ENCODE measurements at regions not wholly inside any gene's neighbourhood (a gene's known extent, or its start where the extent isn't known, plus 50 kb on each side); places are given as distances from the start of the nearest gene placed in this dataset.

DNA sequence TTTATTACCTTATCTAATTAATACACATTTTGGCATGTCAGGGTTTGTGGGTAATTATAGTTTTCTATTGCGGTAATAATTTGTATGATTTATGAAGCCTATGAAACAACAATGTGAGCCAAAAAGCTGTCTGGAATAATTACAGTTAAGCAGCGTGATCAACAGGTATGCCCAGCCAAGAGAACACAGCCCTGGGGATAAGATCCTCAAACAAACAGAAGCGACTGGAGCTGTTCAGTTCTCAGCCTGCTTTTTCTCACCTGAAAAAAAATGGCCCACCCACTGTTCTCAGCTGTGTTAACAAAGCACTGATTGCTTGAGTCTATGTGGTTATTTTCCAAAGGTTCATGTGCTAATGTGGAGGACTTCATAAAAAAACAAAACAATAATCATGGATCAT lies 855.8 kb downstream of the GATA3 start:
- intact Hi-C loops (cut with DNase I): no loop called here
- no peak for ATAC-seq
- no peaks in the 10 kb centered on the region for H3K4me1 ChIP-seq (ENCODE audit: control insufficient read depth, insufficient read depth, low read length)
- no peak for DNase-seq
- no peak overlapping the region for H3K4me3 ChIP-seq (ENCODE audit: low read length)
- H3K9me3 ChIP-seq (ENCODE audit: control insufficient read depth, low read length): no peaks in the 10 kb centered on the region
- H3K27me3 ChIP-seq (ENCODE audit: control insufficient read depth, insufficient read depth): no peaks in the 10 kb centered on the region
- no peak overlapping the region for H3K27ac ChIP-seq (ENCODE audit: low read length)
- 75% methylated on average over 3 of the region's 3 CpGs for WGBS

DNA sequence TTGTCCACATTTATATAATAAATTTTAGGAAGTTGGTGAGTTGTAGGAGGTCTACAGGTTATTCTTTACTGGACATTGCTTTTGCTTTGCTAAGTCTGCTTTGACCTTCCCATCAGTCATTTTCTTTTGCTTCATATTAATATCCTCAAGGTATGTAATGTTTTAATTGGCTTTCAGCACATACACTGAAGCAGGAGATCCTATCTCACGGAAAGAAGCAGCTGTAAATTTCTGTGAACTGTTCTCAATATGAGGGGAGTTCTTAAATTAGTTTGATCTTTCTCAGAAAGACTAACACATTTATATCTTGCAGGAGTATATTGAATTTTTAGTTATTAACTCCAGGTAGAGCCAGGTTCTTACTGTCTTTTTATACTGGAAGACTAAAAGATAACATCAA lies 856.5 kb downstream of the GATA3 start:
- 79% methylated on average over 1 of the region's 1 CpG for WGBS

DNA sequence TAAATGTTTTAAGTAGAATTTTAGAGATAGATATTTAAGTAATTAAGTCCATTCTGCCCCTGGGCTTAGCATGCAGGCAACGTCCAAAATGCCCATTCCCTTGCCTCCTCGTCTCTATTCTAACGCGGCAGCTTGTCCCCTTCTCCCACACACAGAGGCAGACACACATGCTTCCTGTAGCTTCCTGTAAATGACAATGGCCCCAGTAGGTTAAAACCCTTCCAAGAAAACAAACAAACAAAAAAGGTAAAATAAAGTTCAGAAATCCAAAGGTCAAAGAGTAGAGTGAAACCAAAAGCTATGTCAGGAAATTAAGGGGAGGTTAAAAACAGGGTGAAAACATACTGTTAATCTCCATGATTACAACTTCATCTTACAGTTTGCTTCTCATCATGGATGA lies 857.6 kb downstream of the GATA3 start:
- no peak for ATAC-seq
- no peaks in the 10 kb centered on the region for H3K9me3 ChIP-seq (ENCODE audit: control insufficient read depth, low read length)
- no peak overlapping the region for H3K27ac ChIP-seq (ENCODE audit: low read length)
- intact Hi-C loops (cut with DNase I): no loop called here
- 41% methylated on average over 4 of the region's 4 CpGs for WGBS
- H3K4me1 ChIP-seq (ENCODE audit: control insufficient read depth, insufficient read depth, low read length): no peaks in the 10 kb centered on the region
- no peaks in the 10 kb centered on the region for H3K27me3 ChIP-seq (ENCODE audit: control insufficient read depth, insufficient read depth)
- DNase-seq: no peak
- H3K4me3 ChIP-seq (ENCODE audit: low read length): no peak overlapping the region

More for the DNA sequence above, 856.5 kb downstream of the GATA3 start:
- ATAC-seq (no peak), DNase-seq (no peak)
- intact Hi-C loops (cut with DNase I): no loop called here
- Histone ChIP-seq H3K4me1 (ENCODE audit: control insufficient read depth, insufficient read depth, low read length) (no peaks in the 10 kb centered on the region), H3K9me3 (ENCODE audit: control insufficient read depth, low read length) (no peaks in the 10 kb centered on the region), H3K27ac (ENCODE audit: low read length) (no peak overlapping the region), H3K4me3 (ENCODE audit: low read length) (no peak overlapping the region), H3K27me3 (ENCODE audit: control insufficient read depth, insufficient read depth) (no peaks in the 10 kb centered on the region)

DNA sequence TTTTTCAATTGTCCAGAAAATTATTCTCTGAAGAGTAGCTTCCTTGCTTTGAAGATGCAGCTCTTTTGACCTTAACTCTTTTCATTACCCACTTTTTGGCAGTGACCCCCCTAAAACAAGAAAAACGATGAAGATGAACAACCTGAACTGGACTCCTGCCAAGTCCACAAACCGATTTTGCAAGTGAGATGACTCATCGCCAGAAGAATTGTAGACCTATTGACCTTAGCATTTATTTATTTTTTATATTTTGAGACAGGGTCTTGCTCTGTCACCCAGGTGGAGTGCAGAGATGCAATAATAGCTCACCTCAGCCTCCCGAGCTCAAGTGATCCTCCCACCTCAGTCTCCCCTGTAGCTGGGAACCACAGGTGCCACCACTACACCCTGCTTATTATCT lies 859.2 kb downstream of the GATA3 start:
- intact Hi-C loops (cut with DNase I): no loop called here
- H3K9me3 ChIP-seq (ENCODE audit: control insufficient read depth, low read length): no peaks in the 10 kb centered on the region
- H3K27ac ChIP-seq (ENCODE audit: low read length): no peak overlapping the region
- ATAC-seq (no peak), DNase-seq (no peak)
- 60% methylated on average over 4 of the region's 4 CpGs for WGBS
- H3K4me3 ChIP-seq (ENCODE audit: low read length): no peak overlapping the region
- no peaks in the 10 kb centered on the region for H3K4me1 ChIP-seq (ENCODE audit: control insufficient read depth, insufficient read depth, low read length)
- H3K27me3 ChIP-seq (ENCODE audit: control insufficient read depth, insufficient read depth): no peaks in the 10 kb centered on the region

DNA sequence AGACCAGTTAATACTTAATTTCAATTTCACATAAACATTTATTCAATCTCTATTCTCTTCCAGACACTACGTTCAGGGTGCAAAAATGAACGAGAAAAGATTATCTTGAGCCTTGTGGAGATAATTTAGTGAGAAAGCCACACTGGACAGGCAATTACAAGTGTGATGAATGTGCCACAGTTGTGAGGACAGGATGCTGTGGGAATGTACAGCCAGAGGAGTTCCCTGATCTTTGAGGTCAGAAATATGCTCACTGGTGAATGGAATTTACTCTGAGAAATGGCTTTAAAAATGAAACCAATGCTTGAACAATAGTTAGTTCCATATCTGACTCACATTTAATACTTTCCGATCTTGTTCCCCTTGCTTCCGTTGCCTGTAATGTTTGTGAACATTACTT lies 864.8 kb downstream of the GATA3 start:
- no peaks in the 10 kb centered on the region for H3K4me1 ChIP-seq (ENCODE audit: control insufficient read depth, insufficient read depth, low read length)
- H3K27me3 ChIP-seq (ENCODE audit: control insufficient read depth, insufficient read depth): no peaks in the 10 kb centered on the region
- no peaks in the 10 kb centered on the region for H3K9me3 ChIP-seq (ENCODE audit: control insufficient read depth, low read length)
- 53% methylated on average over 4 of the region's 4 CpGs for WGBS
- H3K27ac ChIP-seq (ENCODE audit: low read length): no peak overlapping the region
- DNase-seq (no peak), ATAC-seq (no peak)
- no peak overlapping the region for H3K4me3 ChIP-seq (ENCODE audit: low read length)
- intact Hi-C loops (cut with DNase I): no loop called here

DNA sequence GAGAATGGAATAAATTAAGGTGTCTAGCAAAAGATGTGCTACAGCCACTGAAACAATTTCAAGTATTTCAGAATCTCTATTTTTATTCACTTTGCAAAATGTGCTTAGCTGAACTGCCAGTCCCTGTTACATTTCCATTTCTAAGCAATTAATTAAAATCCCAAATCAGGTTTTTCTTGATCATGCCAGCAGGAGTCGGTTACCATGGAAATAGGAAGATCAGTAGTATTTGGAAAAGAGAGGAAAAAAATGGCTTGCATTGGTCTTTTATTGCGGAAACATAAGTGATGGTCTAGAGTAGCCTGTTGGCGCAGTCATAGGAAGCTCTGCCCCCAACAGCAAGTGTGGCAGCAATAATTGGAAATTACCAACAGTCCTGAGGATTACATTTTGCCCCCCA lies 867.1 kb downstream of the GATA3 start:
- no peak overlapping the region for H3K27ac ChIP-seq (ENCODE audit: low read length)
- H3K4me1 ChIP-seq (ENCODE audit: control insufficient read depth, insufficient read depth, low read length): no peaks in the 10 kb centered on the region
- intact Hi-C loops (cut with DNase I): no loop called here
- ATAC-seq (no peak), DNase-seq (no peak)
- no peak overlapping the region for H3K4me3 ChIP-seq (ENCODE audit: low read length)
- WGBS: 69% methylated on average over 3 of the region's 3 CpGs
- no peaks in the 10 kb centered on the region for H3K27me3 ChIP-seq (ENCODE audit: control insufficient read depth, insufficient read depth)
- H3K9me3 ChIP-seq (ENCODE audit: control insufficient read depth, low read length): no peaks in the 10 kb centered on the region

DNA sequence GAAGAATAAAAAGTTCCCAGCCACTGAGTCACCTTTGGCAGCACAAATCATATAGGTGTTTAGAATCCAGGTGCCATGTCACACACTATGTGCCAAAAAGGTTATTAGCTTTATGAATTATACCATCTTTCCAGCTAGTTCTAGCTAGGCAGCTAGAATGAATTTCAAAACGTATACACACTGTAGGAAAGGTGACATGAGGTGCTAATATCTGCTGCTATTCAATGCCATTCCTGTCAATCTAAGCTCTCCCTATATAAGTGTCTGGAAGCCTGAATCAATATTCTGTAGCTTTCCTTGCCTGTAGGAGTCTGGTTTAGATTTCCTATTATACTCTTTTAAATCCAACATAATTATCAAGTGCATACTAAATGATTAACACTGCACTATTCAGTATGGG lies 868.6 kb downstream of the GATA3 start:
- H3K27me3 ChIP-seq (ENCODE audit: control insufficient read depth, insufficient read depth): no peaks in the 10 kb centered on the region
- ATAC-seq: no peak

DNA sequence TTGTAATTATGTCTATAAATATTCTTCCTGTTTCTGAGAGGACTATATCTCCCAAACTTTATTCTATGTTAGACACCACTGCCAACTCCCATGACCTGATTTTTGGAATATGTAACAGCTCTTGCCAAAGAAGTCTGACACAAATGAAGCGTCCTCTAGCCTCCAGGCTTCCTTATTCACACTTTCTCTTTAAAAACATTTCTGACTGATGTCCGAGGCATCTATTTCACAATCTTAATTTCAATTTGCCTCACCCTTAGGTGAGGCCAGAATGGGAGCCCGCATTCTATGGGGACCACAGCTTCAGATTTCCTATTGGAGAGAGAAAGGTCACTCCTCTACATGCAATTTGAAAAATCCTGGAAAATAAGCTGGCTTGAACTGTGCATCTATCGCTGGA lies 873.2 kb downstream of the GATA3 start:
- no peaks in the 10 kb centered on the region for H3K27me3 ChIP-seq (ENCODE audit: control insufficient read depth, insufficient read depth)
- 47% methylated on average over 4 of the region's 4 CpGs for WGBS
- no peaks in the 10 kb centered on the region for H3K9me3 ChIP-seq (ENCODE audit: control insufficient read depth, low read length)
- intact Hi-C loops (cut with DNase I): no loop called here
- DNase-seq (no peak), ATAC-seq (no peak)
- no peak overlapping the region for H3K4me3 ChIP-seq (ENCODE audit: low read length)
- no peak overlapping the region for H3K27ac ChIP-seq (ENCODE audit: low read length)
- H3K4me1 ChIP-seq (ENCODE audit: control insufficient read depth, insufficient read depth, low read length): no peaks in the 10 kb centered on the region

More for the DNA sequence above, 868.6 kb downstream of the GATA3 start:
- DNase-seq: no peak
- Histone ChIP-seq H3K27ac (ENCODE audit: low read length) (no peak overlapping the region), H3K4me3 (ENCODE audit: low read length) (no peak overlapping the region), H3K9me3 (ENCODE audit: control insufficient read depth, low read length) (no peaks in the 10 kb centered on the region), H3K4me1 (ENCODE audit: control insufficient read depth, insufficient read depth, low read length) (no peaks in the 10 kb centered on the region)
- intact Hi-C loops (cut with DNase I): no loop called here
- 56% methylated on average over 1 of the region's 1 CpG for WGBS

DNA sequence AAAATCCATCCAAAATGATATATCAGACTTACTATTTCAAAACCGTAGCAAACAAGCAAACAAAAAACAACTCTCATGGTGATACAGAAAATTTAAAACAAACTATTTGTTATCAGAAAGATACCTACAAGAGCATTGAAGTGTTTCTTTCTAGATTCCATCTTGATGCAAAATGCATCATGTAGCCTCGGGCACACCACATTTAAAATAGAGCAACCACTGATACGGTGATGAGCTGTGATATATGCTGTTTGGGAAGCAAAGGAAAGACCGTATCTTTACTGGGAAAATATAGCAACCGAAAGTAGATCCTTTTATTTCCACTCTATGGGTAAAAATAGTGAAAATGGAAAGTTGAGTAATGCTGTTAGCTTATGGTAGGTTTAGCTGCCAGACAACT lies 892.0 kb downstream of the GATA3 start:
- H3K9me3 ChIP-seq (ENCODE audit: control insufficient read depth, low read length): no peaks in the 10 kb centered on the region
- H3K4me1 ChIP-seq (ENCODE audit: control insufficient read depth, insufficient read depth, low read length): no peaks in the 10 kb centered on the region
- no peak overlapping the region for H3K27ac ChIP-seq (ENCODE audit: low read length)
- intact Hi-C loops (cut with DNase I): no loop called here
- ATAC-seq (no peak), DNase-seq (no peak)
- 84% methylated on average over 5 of the region's 5 CpGs for WGBS
- H3K4me3 ChIP-seq (ENCODE audit: low read length): no peak overlapping the region
- no peaks in the 10 kb centered on the region for H3K27me3 ChIP-seq (ENCODE audit: control insufficient read depth, insufficient read depth)

DNA sequence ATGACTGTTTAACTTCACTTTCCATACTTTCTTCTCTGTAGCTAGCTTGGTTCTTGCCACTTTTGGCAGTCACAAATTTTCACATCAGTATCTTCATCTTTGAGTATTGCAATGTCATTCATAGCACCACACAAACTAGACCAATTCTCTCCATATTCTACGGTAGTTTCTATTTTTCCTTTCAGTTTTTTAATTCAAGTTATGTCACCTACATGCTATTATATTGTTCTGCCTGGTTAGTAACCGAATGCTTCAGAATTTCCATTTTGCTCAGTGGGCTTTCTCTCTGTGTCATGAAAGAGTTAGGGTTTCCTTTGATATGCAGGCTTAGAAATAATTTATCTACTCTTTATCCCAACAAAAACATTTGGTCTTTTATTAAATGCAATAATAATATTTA lies 896.5 kb downstream of the GATA3 start:
- H3K27me3 ChIP-seq (ENCODE audit: control insufficient read depth, insufficient read depth): no peaks in the 10 kb centered on the region
- no peaks in the 10 kb centered on the region for H3K4me1 ChIP-seq (ENCODE audit: control insufficient read depth, insufficient read depth, low read length)
- DNase-seq (no peak), ATAC-seq (no peak)
- intact Hi-C loops (cut with DNase I): no loop called here
- no peak overlapping the region for H3K27ac ChIP-seq (ENCODE audit: low read length)
- H3K4me3 ChIP-seq (ENCODE audit: low read length): no peak overlapping the region
- WGBS: 90% methylated on average over 2 of the region's 2 CpGs
- no peaks in the 10 kb centered on the region for H3K9me3 ChIP-seq (ENCODE audit: control insufficient read depth, low read length)

DNA sequence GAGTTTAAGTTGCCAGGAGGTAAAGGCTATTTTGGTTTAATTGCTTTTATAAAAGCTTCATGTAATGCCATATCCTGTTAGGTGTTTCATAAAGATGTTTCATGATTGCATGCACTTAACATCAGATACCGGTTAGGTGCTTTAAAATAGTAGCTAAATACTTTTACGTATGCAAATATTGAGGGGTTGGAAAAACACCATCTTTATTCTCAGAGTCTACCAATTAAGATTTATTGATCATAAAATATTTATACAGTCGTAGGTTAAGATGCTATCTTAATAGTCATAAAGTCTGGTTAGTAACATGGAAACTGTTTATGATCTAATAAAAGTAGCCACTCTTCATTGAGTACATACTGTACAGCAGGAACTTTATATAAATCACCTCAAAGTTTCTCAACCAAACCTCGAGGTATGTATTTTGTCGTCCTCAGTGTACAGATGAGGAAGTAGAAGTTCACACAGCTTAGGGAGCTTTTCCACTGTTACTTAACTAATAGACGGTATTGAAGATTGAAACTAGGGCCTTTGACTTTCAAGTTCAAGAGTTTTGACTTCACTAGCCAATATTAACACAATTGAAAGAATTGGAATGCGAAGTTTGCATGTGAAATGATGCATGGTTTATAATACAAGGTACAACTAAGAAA lies 897.1 kb downstream of the GATA3 start:
- H3K27ac ChIP-seq (ENCODE audit: low read length): no peak overlapping the region
- WGBS: 78% methylated on average over 7 of the region's 7 CpGs
- H3K4me1 ChIP-seq (ENCODE audit: control insufficient read depth, insufficient read depth, low read length): no peaks in the 10 kb centered on the region
- ATAC-seq (no peak), DNase-seq (no peak)
- intact Hi-C loops (cut with DNase I): no loop called here
- H3K27me3 ChIP-seq (ENCODE audit: control insufficient read depth, insufficient read depth): no peaks in the 10 kb centered on the region
- H3K9me3 ChIP-seq (ENCODE audit: control insufficient read depth, low read length): no peaks in the 10 kb centered on the region
- no peak overlapping the region for H3K4me3 ChIP-seq (ENCODE audit: low read length)

DNA sequence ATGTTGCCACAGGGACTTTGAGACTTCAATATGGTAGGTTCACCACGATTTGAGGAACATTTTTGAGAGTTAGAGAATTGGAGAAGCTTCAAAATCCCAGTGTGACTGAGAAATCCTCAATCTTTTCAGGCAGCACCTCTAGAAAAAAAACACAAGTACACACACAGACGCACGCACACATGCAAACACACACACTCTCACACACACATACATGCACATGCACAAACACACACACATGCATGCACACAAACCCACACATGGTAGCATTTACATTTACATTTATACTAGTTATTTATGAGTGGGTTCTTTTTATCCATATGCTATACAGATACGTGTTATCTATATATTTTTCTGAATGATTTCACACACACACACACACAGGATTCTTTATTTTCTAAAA lies 901.9 kb downstream of the GATA3 start:
- Histone ChIP-seq H3K9me3 (ENCODE audit: control insufficient read depth, low read length) (no peaks in the 10 kb centered on the region), H3K4me3 (ENCODE audit: low read length) (no peak overlapping the region), H3K27me3 (ENCODE audit: control insufficient read depth, insufficient read depth) (no peaks in the 10 kb centered on the region), H3K4me1 (ENCODE audit: control insufficient read depth, insufficient read depth, low read length) (no peaks in the 10 kb centered on the region), H3K27ac (ENCODE audit: low read length) (no peak overlapping the region)
- intact Hi-C loops (cut with DNase I): no loop called here
- ATAC-seq (no peak), DNase-seq (no peak)
- 69% methylated on average over 4 of the region's 4 CpGs for WGBS

Data from right cardiac atrium (tissue), 5 donors.